ENCODE measurements at regions not wholly inside any gene's neighbourhood (a gene's known extent, or its start where the extent isn't known, plus 50 kb on each side); places are given as distances from the start of the nearest gene placed in this dataset.

GRCh38 chr12:83224012-83224411, 537.3 kb downstream of the TMTC2 start:
- DNase-seq (ENCODE audit: low spot score): no peak
- H3K36me3 Mint-ChIP-seq (ENCODE audit: low read depth): no peaks in the 10 kb centered on the region
- H3K27ac Mint-ChIP-seq: no peak overlapping the region
- no peaks in the 10 kb centered on the region for H3K4me1 Mint-ChIP-seq (ENCODE audit: low read depth)
- no peaks in the 10 kb centered on the region for H3K27me3 Mint-ChIP-seq (ENCODE audit: low read depth)
- intact Hi-C loops (cut with micrococcal nuclease): no loop called here
- H3K9me3 Mint-ChIP-seq: peaks cover 11% of the 10 kb centered on the region
- H3K4me3 Mint-ChIP-seq (ENCODE audit: low read depth): no peak overlapping the region

- no peaks in the 10 kb centered on the region for H3K9me3 Mint-ChIP-seq
- intact Hi-C loops (cut with micrococcal nuclease): no loop called here
- no peak for DNase-seq (ENCODE audit: low spot score)
- H3K27me3 Mint-ChIP-seq (ENCODE audit: low read depth): no peaks in the 10 kb centered on the region
- no peaks in the 10 kb centered on the region for H3K4me1 Mint-ChIP-seq (ENCODE audit: low read depth)
- no peak overlapping the region for H3K27ac Mint-ChIP-seq
- H3K4me3 Mint-ChIP-seq (ENCODE audit: low read depth): no peak overlapping the region
- H3K36me3 Mint-ChIP-seq (ENCODE audit: low read depth): no peaks in the 10 kb centered on the region
Measured at GRCh38 chr12:83220774-83221173, 534.1 kb downstream of the TMTC2 start.

- Mint-ChIP-seq H3K36me3 (ENCODE audit: low read depth) (no peaks in the 10 kb centered on the region), H3K27ac (no peak overlapping the region), H3K4me1 (ENCODE audit: low read depth) (no peaks in the 10 kb centered on the region), H3K27me3 (ENCODE audit: low read depth) (no peaks in the 10 kb centered on the region), H3K9me3 (no peaks in the 10 kb centered on the region), H3K4me3 (ENCODE audit: low read depth) (no peak overlapping the region)
- intact Hi-C loops (cut with micrococcal nuclease): no loop called here
- no peak for DNase-seq (ENCODE audit: low spot score)
Measured at GRCh38 chr12:83216230-83216629, 529.5 kb downstream of the TMTC2 start.

- H3K9me3 Mint-ChIP-seq: no peaks in the 10 kb centered on the region
- no peaks in the 10 kb centered on the region for H3K27me3 Mint-ChIP-seq (ENCODE audit: low read depth)
- intact Hi-C loops (cut with micrococcal nuclease): no loop called here
- H3K27ac Mint-ChIP-seq: no peak overlapping the region
- no peaks in the 10 kb centered on the region for H3K4me1 Mint-ChIP-seq (ENCODE audit: low read depth)
- H3K4me3 Mint-ChIP-seq (ENCODE audit: low read depth): no peak overlapping the region
- H3K36me3 Mint-ChIP-seq (ENCODE audit: low read depth): no peaks in the 10 kb centered on the region
- DNase-seq (ENCODE audit: low spot score): no peak
Measured at GRCh38 chr12:83214185-83214584, 527.5 kb downstream of the TMTC2 start.

GRCh38 chr12:83210933-83211332, 524.2 kb downstream of the TMTC2 start:
- intact Hi-C loops (cut with micrococcal nuclease): no loop called here
- no peak for DNase-seq (ENCODE audit: low spot score)
- H3K4me1 Mint-ChIP-seq (ENCODE audit: low read depth): no peaks in the 10 kb centered on the region
- no peaks in the 10 kb centered on the region for H3K9me3 Mint-ChIP-seq
- H3K4me3 Mint-ChIP-seq (ENCODE audit: low read depth): no peak overlapping the region
- H3K36me3 Mint-ChIP-seq (ENCODE audit: low read depth): no peaks in the 10 kb centered on the region
- H3K27ac Mint-ChIP-seq: no peak overlapping the region
- H3K27me3 Mint-ChIP-seq (ENCODE audit: low read depth): no peaks in the 10 kb centered on the region

- H3K27me3 Mint-ChIP-seq (ENCODE audit: low read depth): peaks cover 1% of the 10 kb centered on the region
- H3K4me1 Mint-ChIP-seq (ENCODE audit: low read depth): no peaks in the 10 kb centered on the region
- intact Hi-C loops (cut with micrococcal nuclease): no loop called here
- no peaks in the 10 kb centered on the region for H3K9me3 Mint-ChIP-seq
- H3K36me3 Mint-ChIP-seq (ENCODE audit: low read depth): no peaks in the 10 kb centered on the region
- H3K27ac Mint-ChIP-seq: no peak overlapping the region
- H3K4me3 Mint-ChIP-seq (ENCODE audit: low read depth): no peak overlapping the region
- no peak for DNase-seq (ENCODE audit: low spot score)
Measured at GRCh38 chr12:83199069-83199468, 512.4 kb downstream of the TMTC2 start.

GRCh38 chr12:83198291-83199015, 511.7 kb downstream of the TMTC2 start:
- Mint-ChIP-seq H3K27me3 (ENCODE audit: low read depth) (peaks cover 1% of the 10 kb centered on the region), H3K36me3 (ENCODE audit: low read depth) (no peaks in the 10 kb centered on the region), H3K4me1 (ENCODE audit: low read depth) (no peaks in the 10 kb centered on the region), H3K4me3 (ENCODE audit: low read depth) (no peak overlapping the region), H3K9me3 (no peaks in the 10 kb centered on the region), H3K27ac (no peak overlapping the region)
- DNase-seq (ENCODE audit: low spot score): no peak
- intact Hi-C loops (cut with micrococcal nuclease): no loop called here

GRCh38 chr12:83197483-83197914, 510.8 kb downstream of the TMTC2 start:
- Mint-ChIP-seq H3K9me3 (no peaks in the 10 kb centered on the region), H3K4me3 (ENCODE audit: low read depth) (no peak overlapping the region), H3K36me3 (ENCODE audit: low read depth) (no peaks in the 10 kb centered on the region), H3K27me3 (ENCODE audit: low read depth) (peaks cover 1% of the 10 kb centered on the region), H3K27ac (no peak overlapping the region), H3K4me1 (ENCODE audit: low read depth) (no peaks in the 10 kb centered on the region)
- no peak for DNase-seq (ENCODE audit: low spot score)
- intact Hi-C loops (cut with micrococcal nuclease): no loop called here

GRCh38 chr12:83196694-83197350, 510.1 kb downstream of the TMTC2 start:
- DNase-seq (ENCODE audit: low spot score): no peak
- Mint-ChIP-seq H3K4me1 (ENCODE audit: low read depth) (no peaks in the 10 kb centered on the region), H3K36me3 (ENCODE audit: low read depth) (no peaks in the 10 kb centered on the region), H3K4me3 (ENCODE audit: low read depth) (no peak overlapping the region), H3K9me3 (no peaks in the 10 kb centered on the region), H3K27me3 (ENCODE audit: low read depth) (peaks cover 1% of the 10 kb centered on the region), H3K27ac (no peak overlapping the region)
- intact Hi-C loops (cut with micrococcal nuclease): no loop called here

GRCh38 chr12:83190631-83191390, 504.1 kb downstream of the TMTC2 start:
- intact Hi-C loops (cut with micrococcal nuclease): no loop called here
- Mint-ChIP-seq H3K4me1 (ENCODE audit: low read depth) (no peaks in the 10 kb centered on the region), H3K27me3 (ENCODE audit: low read depth) (peaks cover 1% of the 10 kb centered on the region), H3K4me3 (ENCODE audit: low read depth) (no peak overlapping the region), H3K9me3 (no peaks in the 10 kb centered on the region), H3K27ac (no peak overlapping the region), H3K36me3 (ENCODE audit: low read depth) (no peaks in the 10 kb centered on the region)
- no peak for DNase-seq (ENCODE audit: low spot score)

GRCh38 chr12:83186419-83186818, 499.7 kb downstream of the TMTC2 start:
- no peaks in the 10 kb centered on the region for H3K36me3 Mint-ChIP-seq (ENCODE audit: low read depth)
- H3K27ac Mint-ChIP-seq: no peak overlapping the region
- intact Hi-C loops (cut with micrococcal nuclease): no loop called here
- no peaks in the 10 kb centered on the region for H3K27me3 Mint-ChIP-seq (ENCODE audit: low read depth)
- no peaks in the 10 kb centered on the region for H3K4me1 Mint-ChIP-seq (ENCODE audit: low read depth)
- no peak for DNase-seq (ENCODE audit: low spot score)
- H3K9me3 Mint-ChIP-seq: no peaks in the 10 kb centered on the region
- no peak overlapping the region for H3K4me3 Mint-ChIP-seq (ENCODE audit: low read depth)

- H3K27ac Mint-ChIP-seq: no peak overlapping the region
- intact Hi-C loops (cut with micrococcal nuclease): no loop called here
- no peak for DNase-seq (ENCODE audit: low spot score)
- no peaks in the 10 kb centered on the region for H3K9me3 Mint-ChIP-seq
- H3K27me3 Mint-ChIP-seq (ENCODE audit: low read depth): no peaks in the 10 kb centered on the region
- no peak overlapping the region for H3K4me3 Mint-ChIP-seq (ENCODE audit: low read depth)
- no peaks in the 10 kb centered on the region for H3K36me3 Mint-ChIP-seq (ENCODE audit: low read depth)
- H3K4me1 Mint-ChIP-seq (ENCODE audit: low read depth): no peaks in the 10 kb centered on the region
Measured at GRCh38 chr12:83185241-83185640, 498.5 kb downstream of the TMTC2 start.

All from activated T-helper 2 cell treated with anti-CD3 and anti-CD28 coated beads, Interferon-gamma antibody, Interleukin-2, Interleukin-4, amounts not matched to agents 10 μg/mL and 5 μg/mL and 100 μg/mL, durations not matched to agents 14 hours and 24 hours and 36 hours (primary cell).